OCI-LY3 (cell line): ENCODE measurements at regions not wholly inside any gene's neighbourhood (a gene's known extent, or its start where the extent isn't known, plus 50 kb on each side); places are given as distances from the start of the nearest gene placed in this dataset.

Source experiments
- H2AFZ ChIP-seq: fragments of 200-600, 300-600 bp; shearing (Covaris generic); 2 replicates; pipeline ENCODE4 v1.6.0; 2014; ENCODE audit warnings: antibody characterized with exemption, low read depth, low read length
- H3K27ac ChIP-seq: fragments of 200-600, 300-600 bp; sonication (generic); 2 replicates; pipeline ENCODE4 v1.5.1; 2014; ENCODE audit warnings: mild to moderate bottlenecking, low read length, moderate library complexity, mixed read lengths
- H3K27me3 ChIP-seq: fragments of 200-600, 300-600 bp; sonication (generic); 2 replicates; pipeline ENCODE4 v1.6.1; 2014; ENCODE audit warnings: low read depth, low read length, mixed read lengths
- H3K36me3 ChIP-seq: fragments of 200-600, 300-600 bp; sonication (generic); replicated peaks from 2 replicates; pipeline ENCODE3; 2014; ENCODE audit warnings: low read depth, low read length, mixed read lengths
- H3K4me1 ChIP-seq: fragments of 300-600, 200-600 bp; sonication (generic); 2 replicates; pipeline ENCODE4 v1.6.1; 2014; ENCODE audit warnings: low read length, mixed read lengths
- H3K4me2 ChIP-seq: fragments of 200-600, 300-600 bp; sonication (generic); 2 replicates; pipeline ENCODE4 v1.6.1; 2014; ENCODE audit warnings: low read length, mixed read lengths
- H3K4me3 ChIP-seq: fragments of 300-600, 200-600 bp; sonication (generic); 2 replicates; pipeline ENCODE4 v1.5.1; 2014; ENCODE audit warnings: antibody characterized with exemption, mild to moderate bottlenecking, low read length, moderate library complexity
- H3K79me2 ChIP-seq: fragments of 300-600, 200-600 bp; shearing (Covaris generic); 2 replicates; pipeline ENCODE4 v1.6.1; 2014; ENCODE audit warnings: mild to moderate bottlenecking, low read length, mixed read lengths
- H3K9ac ChIP-seq: fragments of 300-600, 200-600 bp; shearing (Covaris generic); 2 replicates; pipeline ENCODE4 v1.6.0; 2014; ENCODE audit warnings: mild to moderate bottlenecking, low read length, moderate library complexity
- H3K9me3 ChIP-seq: fragments of 200-600, 300-600 bp; shearing (Covaris generic); 2 replicates; pipeline ENCODE4 v1.6.1; 2014; ENCODE audit warnings: low read length, mixed read lengths; ENCODE audit not compliant: insufficient read depth
- H4K20me1 ChIP-seq: fragments of 200-600, 300-600 bp; sonication (generic); 2 replicates; pipeline ENCODE4 v1.6.1; 2016; ENCODE audit warnings: low read length, mixed read lengths; ENCODE audit not compliant: insufficient read depth
- CTCF ChIP-seq: fragments of 200-600, 300-600 bp; sonication (generic); IDR thresholded peaks from 2 replicates; pipeline ENCODE4 v1.5.1; 2014; ENCODE audit warnings: antibody characterized with exemption, low read length, low read depth
- EZH2phosphoT487 ChIP-seq: fragments of 200-600 bp; shearing (Covaris generic); IDR thresholded peaks from 2 replicates; pipeline ENCODE4 v1.6.1; 2018; ENCODE audit warnings: antibody characterized with exemption, mixed run types, low read depth

- peaks cover 19% of the 10 kb centered on the region for H3K4me1 ChIP-seq
- no peak overlapping the region for H3K4me3 ChIP-seq
- H3K27ac ChIP-seq = no peak overlapping the region
- TF ChIP-seq CTCF (no peak), EZH2phosphoT487 (no peak)
- no peak overlapping the region for H3K4me2 ChIP-seq
- H4K20me1 ChIP-seq = no peaks in the 10 kb centered on the region
- H2AFZ ChIP-seq = no peak overlapping the region
- H3K9ac ChIP-seq = no peak overlapping the region
- no peaks in the 10 kb centered on the region for H3K27me3 ChIP-seq
- no peaks in the 10 kb centered on the region for H3K9me3 ChIP-seq
- H3K79me2 ChIP-seq = no peaks in the 10 kb centered on the region
- H3K36me3 ChIP-seq = no peaks in the 10 kb centered on the region
These were observed 425.9 kb upstream of the RUNX1 start for GRCh38 chr21:35475009-35475408.

- Histone ChIP-seq H3K9me3 (no peaks in the 10 kb centered on the region), H3K9ac (no peak overlapping the region), H4K20me1 (no peaks in the 10 kb centered on the region), H3K27ac (no peak overlapping the region), H3K27me3 (no peaks in the 10 kb centered on the region), H2AFZ (no peak overlapping the region), H3K4me2 (no peak overlapping the region), H3K79me2 (no peaks in the 10 kb centered on the region), H3K4me3 (no peak overlapping the region), H3K36me3 (no peaks in the 10 kb centered on the region), H3K4me1 (peaks cover 15% of the 10 kb centered on the region)
- TF ChIP-seq EZH2phosphoT487 (no peak), CTCF (no peak)
These were observed 424.4 kb upstream of the RUNX1 start for GRCh38 chr21:35473496-35473895.

GRCh38 chr21:35470522-35470921 is 421.4 kb upstream of the RUNX1 start:
- Histone ChIP-seq H3K9me3 (no peaks in the 10 kb centered on the region), H3K79me2 (no peaks in the 10 kb centered on the region), H3K27ac (no peak overlapping the region), H3K4me2 (no peak overlapping the region), H3K9ac (no peak overlapping the region), H3K4me3 (no peak overlapping the region), H3K36me3 (no peaks in the 10 kb centered on the region), H3K4me1 (peaks cover 8% of the 10 kb centered on the region), H2AFZ (no peak overlapping the region), H4K20me1 (no peaks in the 10 kb centered on the region), H3K27me3 (no peaks in the 10 kb centered on the region)
- TF ChIP-seq EZH2phosphoT487 (no peak), CTCF (no peak)

- Histone ChIP-seq H3K4me2 (no peak overlapping the region), H2AFZ (no peak overlapping the region), H3K9me3 (no peaks in the 10 kb centered on the region), H3K27ac (no peak overlapping the region), H3K27me3 (no peaks in the 10 kb centered on the region), H3K79me2 (no peaks in the 10 kb centered on the region), H3K36me3 (no peaks in the 10 kb centered on the region), H3K4me3 (no peak overlapping the region), H3K4me1 (peaks cover 4% of the 10 kb centered on the region), H3K9ac (no peak overlapping the region), H4K20me1 (no peaks in the 10 kb centered on the region)
- TF ChIP-seq CTCF = no peak
- no peak for TF ChIP-seq EZH2phosphoT487
These were observed 420.4 kb upstream of the RUNX1 start for GRCh38 chr21:35469498-35469897.
